GM12878 (cell line): ENCODE measurements at regions not wholly inside any gene's neighbourhood (a gene's known extent, or its start where the extent isn't known, plus 50 kb on each side); places are given as distances from the start of the nearest gene placed in this dataset.

Experiments used
- BCL3 ChIP-seq: IDR thresholded peaks from 2 replicates; pipeline ENCODE4 v1.6.1; 2011; ENCODE audit warnings: borderline replicate concordance, low read depth, mild to moderate bottlenecking, moderate library complexity, low read length; ENCODE audit not compliant: insufficient read depth, poor library complexity, severe bottlenecking
- BMI1 ChIP-seq: fragments of 450-650 bp; IDR thresholded peaks from 2 replicates; pipeline ENCODE4 v1.6.1; 2016; ENCODE audit warnings: mild to moderate bottlenecking, moderate library complexity, borderline replicate concordance
- E4F1 ChIP-seq: fragments of 450-650 bp; IDR thresholded peaks from 2 replicates; pipeline ENCODE4 v1.6.1; 2018; ENCODE audit warnings: borderline replicate concordance, mild to moderate bottlenecking; ENCODE audit not compliant: partially characterized antibody
- EED ChIP-seq: sonication (generic); IDR thresholded peaks from 2 replicates; pipeline ENCODE4 v1.6.1; 2016; ENCODE audit warnings: antibody characterized with exemption, low read depth
- ELK1 ChIP-seq: IDR thresholded peaks from 2 replicates; pipeline ENCODE4 v1.6.1; 2012; ENCODE audit warnings: low read depth, low read length, improper control_type of control experiment
- EZH2 ChIP-seq: IDR thresholded peaks from 2 replicates; pipeline ENCODE4 v1.6.1; 2012; ENCODE audit warnings: low read depth, mild to moderate bottlenecking, control low read depth, inconsistent platforms, low read length, borderline replicate concordance; ENCODE audit not compliant: control insufficient read depth
- HDAC2 ChIP-seq: fragments of 200-600 bp; sonication (generic); IDR thresholded peaks from 2 replicates; pipeline ENCODE4 v1.6.1; 2017
- MEF2A ChIP-seq: IDR thresholded peaks from 2 replicates; pipeline ENCODE4 v1.6.1; 2011; ENCODE audit warnings: low read depth, mild to moderate bottlenecking, low read length, moderate library complexity; ENCODE audit not compliant: insufficient read depth
- POU2F2 ChIP-seq: IDR thresholded peaks from 3 replicates; pipeline ENCODE4 v1.6.1; 2011; ENCODE audit warnings: low read depth, mild to moderate bottlenecking, low read length, borderline replicate concordance
- TBL1XR1 ChIP-seq: IDR thresholded peaks from 2 replicates; pipeline ENCODE4 v1.6.1; 2012; ENCODE audit warnings: low read depth, low read length, improper control_type of control experiment
- ZNF274 ChIP-seq: IDR thresholded peaks from one replicate; pipeline ENCODE4 v1.8.0; 2011; ENCODE audit not compliant: insufficient read length, insufficient read depth

- TF ChIP-seq E4F1 (no peak), TBL1XR1 (no peak), EZH2 (no peak), BCL3 (no peak), MEF2A (no peak), POU2F2 (no peak), EED (no peak), HDAC2 (no peak), ELK1 (no peak), ZNF274 (no peak), BMI1 (no peak)
These were observed 85.9 kb downstream of the ZNF281 start (continued) for GRCh38 chr1:200323856-200324400.
